ENCODE measurements at regions not wholly inside any gene's neighbourhood (a gene's known extent, or its start where the extent isn't known, plus 50 kb on each side); places are given as distances from the start of the nearest gene placed in this dataset.

GRCh38 chr12:88973998-88974397 is 378.3 kb downstream of the DUSP6 start:
- Mint-ChIP-seq H3K4me1 (ENCODE audit: unreplicated experiment) (no peaks in the 10 kb centered on the region), H3K27me3 (ENCODE audit: unreplicated experiment) (no peaks in the 10 kb centered on the region), H3K36me3 (ENCODE audit: unreplicated experiment) (no peaks in the 10 kb centered on the region), H3K9me3 (ENCODE audit: unreplicated experiment) (no peaks in the 10 kb centered on the region), H3K4me3 (ENCODE audit: unreplicated experiment) (no peak overlapping the region), H3K27ac (ENCODE audit: unreplicated experiment) (no peak overlapping the region)
- no peak for TF ChIP-seq CTCF (IDR thresholded peaks at IDR 0.05)
- DNase-seq (ENCODE audit: extremely low spot score, unreplicated experiment): no peak

- Mint-ChIP-seq H3K27ac (ENCODE audit: unreplicated experiment) (no peak overlapping the region), H3K4me1 (ENCODE audit: unreplicated experiment) (no peaks in the 10 kb centered on the region), H3K36me3 (ENCODE audit: unreplicated experiment) (no peaks in the 10 kb centered on the region), H3K9me3 (ENCODE audit: unreplicated experiment) (no peaks in the 10 kb centered on the region), H3K4me3 (ENCODE audit: unreplicated experiment) (no peak overlapping the region), H3K27me3 (ENCODE audit: unreplicated experiment) (no peaks in the 10 kb centered on the region)
- no peak for TF ChIP-seq CTCF (IDR thresholded peaks at IDR 0.05)
- no peak for DNase-seq (ENCODE audit: extremely low spot score, unreplicated experiment)
These were observed 381.6 kb downstream of the DUSP6 start for GRCh38 chr12:88970740-88971139.

- Mint-ChIP-seq H3K27me3 (ENCODE audit: unreplicated experiment) (no peaks in the 10 kb centered on the region), H3K36me3 (ENCODE audit: unreplicated experiment) (no peaks in the 10 kb centered on the region), H3K9me3 (ENCODE audit: unreplicated experiment) (no peaks in the 10 kb centered on the region), H3K27ac (ENCODE audit: unreplicated experiment) (no peak overlapping the region), H3K4me3 (ENCODE audit: unreplicated experiment) (no peak overlapping the region), H3K4me1 (ENCODE audit: unreplicated experiment) (no peaks in the 10 kb centered on the region)
- no peak for DNase-seq (ENCODE audit: extremely low spot score, unreplicated experiment)
- no peak for TF ChIP-seq CTCF (IDR thresholded peaks at IDR 0.05)
These were observed 383.2 kb downstream of the DUSP6 start for GRCh38 chr12:88969127-88969526.

GRCh38 chr12:88960213-88960878 is 380.1 kb upstream of the KITLG start:
- no peaks in the 10 kb centered on the region for H3K36me3 Mint-ChIP-seq (ENCODE audit: unreplicated experiment)
- H3K4me3 Mint-ChIP-seq (ENCODE audit: unreplicated experiment): no peak overlapping the region
- peaks cover 2% of the 10 kb centered on the region for H3K27me3 Mint-ChIP-seq (ENCODE audit: unreplicated experiment)
- no peak for DNase-seq (ENCODE audit: extremely low spot score, unreplicated experiment)
- H3K9me3 Mint-ChIP-seq (ENCODE audit: unreplicated experiment): no peaks in the 10 kb centered on the region
- H3K27ac Mint-ChIP-seq (ENCODE audit: unreplicated experiment): no peak overlapping the region
- no peaks in the 10 kb centered on the region for H3K4me1 Mint-ChIP-seq (ENCODE audit: unreplicated experiment)
- TF ChIP-seq CTCF (IDR thresholded peaks at IDR 0.05): no peak

- H3K27ac Mint-ChIP-seq (ENCODE audit: unreplicated experiment): no peak overlapping the region
- no peak overlapping the region for H3K4me3 Mint-ChIP-seq (ENCODE audit: unreplicated experiment)
- peaks cover 2% of the 10 kb centered on the region for H3K27me3 Mint-ChIP-seq (ENCODE audit: unreplicated experiment)
- no peaks in the 10 kb centered on the region for H3K9me3 Mint-ChIP-seq (ENCODE audit: unreplicated experiment)
- no peaks in the 10 kb centered on the region for H3K36me3 Mint-ChIP-seq (ENCODE audit: unreplicated experiment)
- TF ChIP-seq CTCF (IDR thresholded peaks at IDR 0.05): no peak
- no peak for DNase-seq (ENCODE audit: extremely low spot score, unreplicated experiment)
- H3K4me1 Mint-ChIP-seq (ENCODE audit: unreplicated experiment): no peaks in the 10 kb centered on the region
These were observed 378.7 kb upstream of the KITLG start for GRCh38 chr12:88958946-88959345.
